ENCODE measurements at regions not wholly inside any gene's neighbourhood (a gene's known extent, or its start where the extent isn't known, plus 50 kb on each side); places are given as distances from the start of the nearest gene placed in this dataset.

GRCh38 chr17:72535346-72535745 lies 414.5 kb downstream of the SOX9 start:
- TF ChIP-seq POLR2A (IDR thresholded peaks at IDR 0.05) = no peak
- TF ChIP-seq CTCF (IDR thresholded peaks at IDR 0.05) = no peak

Data from testis (tissue), 2 donors.